ENCODE measurements at regions not wholly inside any gene's neighbourhood (a gene's known extent, or its start where the extent isn't known, plus 50 kb on each side); places are given as distances from the start of the nearest gene placed in this dataset.

DNA sequence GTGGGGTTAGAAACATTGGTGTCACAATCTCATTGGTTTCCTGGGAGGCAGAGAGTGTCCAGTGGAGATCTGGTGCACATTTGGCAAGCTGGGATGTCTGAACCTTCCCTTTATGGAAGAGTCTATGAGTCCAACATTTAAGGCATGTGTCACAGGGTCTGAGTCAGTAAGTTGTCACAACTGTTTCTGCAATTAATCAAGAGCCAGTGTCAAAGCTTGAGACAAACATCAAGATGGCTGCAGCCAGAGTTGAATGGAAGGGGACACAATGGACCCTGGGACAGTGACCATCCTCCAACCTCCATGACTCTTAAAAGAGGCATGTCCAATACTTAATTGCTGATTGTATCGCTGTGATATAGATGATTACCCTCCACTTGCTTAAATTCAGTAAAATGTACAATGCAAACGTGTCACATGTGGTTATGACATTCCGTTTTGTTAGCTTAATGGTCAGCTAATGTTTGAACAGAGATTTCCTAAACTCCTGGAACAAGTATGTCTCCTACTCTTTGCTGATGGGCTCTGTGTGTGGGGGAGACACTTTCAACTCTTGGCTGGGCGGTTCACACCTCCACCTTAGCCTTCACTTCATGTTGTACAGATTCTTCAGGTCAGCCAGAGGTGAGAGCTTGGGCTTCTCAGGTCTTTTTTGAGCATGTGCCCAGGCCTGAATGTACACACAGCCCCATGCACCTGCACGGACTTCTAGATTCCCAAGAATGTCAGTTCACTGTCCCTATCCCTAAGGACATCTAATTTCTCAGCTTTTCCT, 79.9 kb upstream of the PRR23E start:
- DNase-seq: no peak

DNA sequence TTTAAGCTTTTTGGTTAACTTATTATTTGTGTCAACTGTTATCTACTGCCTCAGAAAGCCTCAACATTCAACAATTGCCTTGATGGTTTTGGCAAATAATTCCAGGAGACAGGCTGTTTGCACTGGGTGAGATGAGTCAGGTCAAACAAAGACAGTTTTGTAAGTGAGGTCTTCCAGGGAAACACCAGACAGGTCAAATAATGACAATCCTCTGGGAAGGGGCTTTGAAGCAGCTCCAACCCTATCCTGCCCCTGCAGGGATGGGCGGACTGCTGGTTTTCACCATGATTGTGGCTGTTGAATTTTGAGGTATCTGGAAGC, 79.4 kb upstream of the PRR23E start:
- no peak for DNase-seq

DNA sequence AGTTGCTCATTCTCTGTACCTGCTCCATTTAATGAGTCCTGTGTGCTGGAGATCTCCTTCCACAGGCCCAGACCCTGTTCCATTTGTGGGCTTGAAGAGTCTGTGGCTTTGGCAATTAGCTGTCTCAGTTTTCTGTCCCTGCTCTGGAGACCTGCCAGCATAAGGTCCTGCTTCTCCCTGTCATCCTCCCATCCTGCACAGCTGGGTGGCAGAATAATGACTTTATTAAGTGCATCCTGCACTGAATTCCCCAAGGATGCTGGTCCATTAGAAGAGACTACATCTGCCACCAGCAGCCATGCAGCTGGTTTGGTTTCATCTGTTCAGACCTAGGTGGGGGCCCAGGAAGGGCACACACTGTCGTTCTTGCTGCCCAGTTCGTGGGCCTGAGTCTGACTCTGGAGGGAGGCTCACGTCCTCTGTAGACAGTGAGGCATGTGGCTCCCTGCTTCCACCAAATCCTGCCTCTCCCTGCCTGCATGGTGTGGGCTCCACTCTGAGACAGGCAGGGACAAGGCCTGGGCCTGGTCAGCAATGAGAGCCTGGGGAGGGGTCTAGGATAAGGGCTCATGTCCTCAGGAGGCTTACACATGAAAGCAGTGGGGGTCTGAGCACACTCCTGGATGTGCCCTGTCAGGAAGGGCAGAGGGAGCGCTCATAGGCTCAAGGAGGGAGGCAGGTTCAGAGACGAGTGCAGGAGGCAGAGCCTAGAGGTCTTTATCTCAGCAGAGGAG, 78.4 kb upstream of the PRR23E start:
- peak; percentile 15 for DNase-seq

GRCh38 chr3:127115691-127116351, 77.1 kb upstream of the PRR23E start:
- peak; percentile 17 for DNase-seq

GRCh38 chr3:127118366-127118765, 74.6 kb upstream of the PRR23E start:
- no peak for DNase-seq

- no peak for DNase-seq
Measured at GRCh38 chr3:127119693-127120464, 73.1 kb upstream of the PRR23E start.

DNA sequence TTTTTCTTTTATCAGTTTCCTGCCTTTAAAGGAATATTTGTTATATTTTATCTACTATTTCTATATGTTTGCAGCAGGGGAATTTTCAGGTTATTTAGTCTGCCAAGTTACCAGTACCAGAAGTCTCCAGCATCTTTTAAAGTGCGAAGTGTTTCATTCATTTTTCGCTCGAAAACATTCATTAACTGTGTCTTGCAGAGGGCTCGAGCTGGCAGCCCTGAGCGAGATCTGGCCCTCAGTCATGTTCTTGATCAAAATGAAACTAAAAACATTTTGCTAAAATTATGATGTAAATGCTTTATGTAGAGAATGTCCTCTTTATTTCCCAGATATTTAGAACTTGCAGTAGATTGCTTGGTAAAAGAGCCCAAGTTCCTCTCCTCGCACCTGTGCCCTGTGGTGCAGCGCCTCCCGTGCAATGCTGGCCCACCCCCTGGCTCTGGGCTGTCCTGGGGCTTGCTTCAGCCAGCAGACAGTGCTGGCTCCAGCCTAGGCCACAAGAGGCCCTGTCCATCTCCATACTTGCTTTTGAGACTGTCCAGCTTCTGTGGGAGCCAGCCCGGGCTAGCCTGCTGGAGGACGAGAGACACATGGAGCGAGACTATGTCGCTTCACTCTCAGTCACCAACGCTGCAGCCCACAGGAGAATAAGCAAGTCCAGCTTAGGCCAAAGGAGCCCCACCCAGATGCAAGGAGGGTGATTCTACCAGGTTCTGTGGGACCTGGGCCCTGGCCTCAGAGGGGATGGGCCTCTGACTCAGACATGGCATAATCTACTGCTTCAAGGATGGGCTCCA, 71.9 kb upstream of the PRR23E start:
- peak; percentile 12 for DNase-seq

DNA sequence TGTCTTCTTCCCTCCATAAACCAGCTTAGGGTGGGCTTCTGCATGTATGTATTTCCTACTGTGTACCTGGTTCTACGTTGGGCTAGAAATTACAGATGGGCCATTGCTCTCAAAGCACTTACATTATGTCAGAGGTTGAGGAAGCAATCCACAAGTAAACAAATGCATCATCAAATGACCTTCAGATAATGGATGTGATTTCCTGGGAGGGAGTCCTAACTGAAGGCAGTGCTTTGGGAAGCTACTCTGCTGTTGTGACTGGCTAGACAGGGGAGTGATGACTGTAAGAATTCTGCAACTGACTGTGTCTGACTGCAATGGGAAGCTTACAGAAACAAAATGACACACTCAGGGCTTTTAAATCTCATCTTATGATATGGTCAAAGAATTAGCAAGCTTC, 71.0 kb upstream of the PRR23E start:
- DNase-seq: no peak

DNA sequence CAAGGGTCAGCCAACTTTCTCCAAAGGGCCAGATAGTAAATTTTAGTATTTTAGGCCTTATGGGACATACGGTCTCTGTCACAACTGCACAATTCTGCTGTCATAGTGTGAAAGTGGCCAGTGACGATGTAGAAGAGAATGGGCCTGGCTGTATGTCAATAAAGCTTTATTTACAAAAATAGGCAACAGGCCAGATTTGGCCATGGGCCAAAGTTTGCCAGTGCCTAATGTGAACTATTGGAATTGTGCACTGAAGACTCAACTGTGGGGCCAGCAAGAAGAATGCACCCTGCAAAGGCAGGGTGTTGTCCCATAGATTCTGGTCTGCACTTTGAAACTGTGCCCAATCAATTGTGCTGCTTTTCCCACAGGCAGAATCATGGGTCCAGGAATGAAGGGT, 69.4 kb upstream of the PRR23E start:
- DNase-seq: peak; percentile 22

- DNase-seq: no peak
Measured at GRCh38 chr3:127124120-127124519, 68.8 kb upstream of the PRR23E start.

- DNase-seq: no peak
Measured at GRCh38 chr3:127131424-127132170, 61.3 kb upstream of the PRR23E start.

- no peak for DNase-seq
Measured at GRCh38 chr3:127132876-127133275, 60.1 kb upstream of the PRR23E start.

DNA sequence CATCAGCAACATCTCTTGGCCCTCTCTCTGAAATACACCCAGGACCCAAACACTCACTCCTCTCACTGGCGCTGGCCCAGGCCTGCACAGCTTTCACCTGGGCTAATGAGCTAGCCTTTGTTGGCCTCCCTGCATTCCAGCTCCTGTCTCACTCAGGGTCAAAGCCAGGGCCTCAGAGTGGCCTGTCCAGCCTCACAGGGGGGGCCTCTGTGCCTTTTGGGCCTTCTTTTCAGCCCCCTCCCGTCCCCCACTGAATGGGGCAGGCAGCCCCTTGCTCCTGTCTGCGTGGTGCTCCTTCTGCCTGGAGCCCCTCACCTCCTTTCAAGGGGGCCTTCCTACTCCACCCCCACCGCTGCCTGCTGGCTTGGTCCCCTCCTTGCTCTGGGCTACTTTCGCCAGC, 59.0 kb upstream of the PRR23E start:
- DNase-seq: no peak

DNA sequence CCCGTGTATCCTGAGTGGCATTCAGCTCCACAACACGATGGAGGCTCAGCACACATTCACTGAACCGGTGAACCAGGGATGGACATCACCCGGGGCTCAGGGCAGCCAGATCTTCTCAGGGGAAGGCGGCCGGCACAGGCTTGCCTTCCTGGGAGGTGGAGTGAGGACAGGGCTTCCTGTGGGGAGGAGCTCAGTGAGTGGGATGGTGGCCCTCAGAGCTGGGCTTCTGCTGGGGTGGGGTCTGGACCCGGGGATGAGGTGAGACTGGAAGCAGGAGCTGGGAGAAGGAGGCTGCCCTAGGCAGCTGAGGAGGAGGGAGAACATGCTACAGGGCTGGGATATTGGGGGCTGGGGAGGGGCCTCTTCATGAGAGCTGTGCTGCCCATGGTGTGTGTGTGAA, 58.5 kb upstream of the PRR23E start:
- DNase-seq: no peak

DNA sequence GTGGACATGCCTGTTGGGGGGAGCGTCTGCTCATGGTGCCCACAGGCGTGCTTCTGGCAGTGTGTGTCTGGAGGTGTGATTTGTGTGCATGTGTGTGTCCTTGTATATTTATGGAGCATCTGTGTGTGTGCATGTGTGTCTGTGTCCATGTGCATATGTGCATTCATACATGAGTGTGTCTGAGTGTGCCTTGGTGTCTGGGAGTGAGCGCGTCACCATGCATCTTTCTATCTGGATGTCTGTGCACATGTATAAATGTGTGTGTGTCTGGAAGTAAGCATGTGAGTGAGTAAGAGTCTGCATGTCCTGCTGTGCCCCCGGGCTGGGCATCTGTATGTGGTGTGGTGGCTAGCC, 58.1 kb upstream of the PRR23E start:
- DNase-seq: no peak

DNA sequence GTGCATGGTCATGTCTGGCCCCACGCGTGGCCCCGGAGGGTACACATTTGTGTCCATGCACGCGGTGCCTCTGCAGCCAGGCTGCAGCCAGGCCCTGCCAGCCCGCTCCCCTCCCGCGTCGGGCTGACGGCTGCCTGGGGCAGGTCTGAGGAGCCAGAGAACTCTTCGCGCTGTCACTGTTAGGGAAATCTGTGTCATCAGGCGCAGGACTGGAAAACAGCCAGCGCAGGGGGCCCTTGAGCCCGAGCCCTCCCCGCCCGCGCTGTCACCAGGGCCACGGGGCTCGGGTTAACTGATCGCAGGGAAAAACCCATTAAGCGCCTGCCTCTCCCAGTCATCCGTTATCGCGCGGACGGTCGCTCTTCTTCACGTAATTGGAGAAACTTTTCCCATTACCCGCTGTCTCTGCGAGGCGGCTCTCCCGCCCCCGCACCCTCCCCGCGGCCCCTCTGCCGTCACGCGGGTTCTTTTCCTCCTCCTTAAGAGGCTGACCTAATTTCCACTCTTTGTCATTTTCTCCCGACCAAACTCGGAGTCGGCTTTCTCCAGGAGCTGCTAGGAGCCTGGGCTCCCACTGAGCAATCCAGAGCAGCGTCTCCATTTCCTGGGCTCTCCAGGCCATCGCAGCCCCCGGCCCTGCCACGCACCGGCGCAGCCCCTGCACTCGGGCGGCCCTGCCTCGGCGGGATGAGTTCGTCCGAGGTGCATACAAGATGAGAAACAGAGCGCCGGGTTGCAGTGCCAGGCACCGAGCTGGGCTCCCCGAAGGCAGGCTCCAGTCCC, 57.5 kb upstream of the PRR23E start:
- no peak for DNase-seq

- DNase-seq: no peak
Measured at GRCh38 chr3:127136024-127136600, 56.8 kb upstream of the PRR23E start.

- DNase-seq: no peak
Measured at GRCh38 chr3:127136706-127137105, 56.2 kb upstream of the PRR23E start.

DNA sequence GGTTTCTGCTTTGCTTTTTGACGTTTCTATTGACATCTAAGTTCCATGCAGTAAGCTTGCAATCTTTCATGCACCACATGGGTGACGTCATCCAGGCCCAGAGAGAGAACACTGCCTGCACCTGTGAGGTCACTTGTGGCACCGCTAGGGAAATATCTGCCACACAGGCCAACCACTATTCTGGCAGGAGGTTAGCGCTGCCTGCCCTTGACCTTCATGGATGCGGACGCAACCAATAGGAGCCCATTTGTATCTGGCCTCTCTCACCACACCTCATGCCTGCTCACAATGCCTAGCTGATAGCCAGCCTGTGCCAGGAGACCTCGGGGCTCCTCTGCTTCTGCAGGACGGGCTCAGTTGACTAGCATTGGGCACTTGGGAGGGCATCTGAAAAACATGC, 55.8 kb upstream of the PRR23E start:
- DNase-seq: no peak

DNA sequence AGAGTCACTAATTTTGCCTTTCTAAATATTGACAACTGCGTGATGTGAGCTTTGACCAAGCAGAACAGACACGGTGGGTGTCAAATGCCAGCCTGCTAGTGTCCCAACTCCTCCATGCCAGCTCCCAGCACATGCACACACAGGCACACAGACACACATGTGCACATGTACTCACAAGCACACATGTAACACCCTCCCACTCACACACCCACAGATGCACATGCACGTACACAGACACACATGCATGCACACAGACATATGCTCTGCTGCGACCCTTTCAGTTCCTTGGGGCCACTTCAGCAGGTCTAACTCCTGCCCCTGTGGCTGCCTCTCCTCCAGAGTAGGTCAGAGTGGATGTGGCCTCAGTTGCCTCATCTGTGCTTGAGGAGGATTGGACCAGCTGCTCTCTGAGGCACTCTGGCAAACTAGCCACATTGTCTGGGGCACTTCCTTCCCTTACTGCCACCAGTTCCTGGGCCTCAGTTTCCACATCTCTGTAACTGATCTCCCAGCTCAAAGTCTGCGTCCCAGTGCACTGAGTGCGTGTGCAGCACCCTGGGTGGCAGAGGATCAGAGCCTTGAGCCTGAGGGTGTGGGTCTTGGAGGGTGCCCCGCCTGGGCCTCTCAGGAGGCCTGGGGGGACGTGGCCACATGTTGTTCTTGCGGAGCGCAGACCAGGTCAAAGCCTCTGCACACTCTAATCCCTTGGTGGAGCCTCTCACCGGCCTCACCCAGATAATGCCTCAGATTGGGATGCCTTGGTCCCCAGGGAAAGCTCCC, 55.0 kb upstream of the PRR23E start:
- DNase-seq: no peak
